ENCODE measurements at regions not wholly inside any gene's neighbourhood (a gene's known extent, or its start where the extent isn't known, plus 50 kb on each side); places are given as distances from the start of the nearest gene placed in this dataset.

DNA sequence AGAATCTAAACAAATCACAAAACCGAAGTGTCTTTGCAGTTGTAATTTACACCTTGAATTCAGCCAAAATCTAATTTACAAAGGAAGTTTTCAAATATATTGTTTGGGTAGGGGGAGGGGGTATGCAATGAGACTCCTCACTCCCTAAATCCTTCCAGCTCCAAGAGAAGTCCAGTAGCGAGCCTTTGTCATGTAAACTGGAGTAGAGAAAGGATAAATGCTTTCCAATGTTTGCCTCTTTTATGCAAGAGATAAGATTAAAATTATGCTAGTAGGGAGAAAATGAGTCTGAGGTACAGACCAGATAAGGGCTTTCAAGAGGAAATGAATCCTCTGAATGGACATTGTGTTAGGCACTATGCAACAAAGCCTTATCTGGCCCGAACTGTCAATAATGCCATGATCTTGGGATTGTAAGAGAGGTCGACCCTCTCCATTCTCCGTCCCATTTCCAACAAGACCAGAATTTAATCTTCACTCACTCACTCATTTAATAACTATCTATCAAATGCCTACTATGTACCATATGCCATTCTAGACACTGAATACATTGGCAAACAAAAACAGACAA, 199.2 kb downstream of the LACC1 start:
- no peaks in the 10 kb centered on the region for H3K36me3 Mint-ChIP-seq (ENCODE audit: insufficient read depth, unreplicated experiment)
- Histone ChIP-seq H3K36me3 (ENCODE audit: control insufficient read depth, insufficient read depth, low read length) (no peaks in the 10 kb centered on the region), H3K9me3 (0 out of 2 replicates have a peak, but pooled peaks cover 3% of the 10 kb centered on the region), H3K4me1 (peaks cover 17% of the 10 kb centered on the region), H3K4me3 (ENCODE audit: low read depth, low read length) (no peak overlapping the region), H3K27me3 (replicated peaks; ENCODE audit: control insufficient read depth, insufficient read depth, low read length) (no peaks in the 10 kb centered on the region)
- H3K9me3 Mint-ChIP-seq (ENCODE audit: unreplicated experiment): peaks cover 2% of the 10 kb centered on the region
- DNase-seq: no peak
- BruUV-seq (replicated peaks): no TSS peak
- ChIA-PET CTCF (no interaction called here), POLR2A (no interaction called here)
- no peak overlapping the region for H3K27ac Mint-ChIP-seq (ENCODE audit: unreplicated experiment)
- peaks cover 23% of the 10 kb centered on the region for H3K4me1 Mint-ChIP-seq (ENCODE audit: low read depth, unreplicated experiment)
- intact Hi-C loops (cut with micrococcal nuclease; ENCODE audit: unreplicated experiment): no loop called here
- TF ChIP-seq, protein P1, sequence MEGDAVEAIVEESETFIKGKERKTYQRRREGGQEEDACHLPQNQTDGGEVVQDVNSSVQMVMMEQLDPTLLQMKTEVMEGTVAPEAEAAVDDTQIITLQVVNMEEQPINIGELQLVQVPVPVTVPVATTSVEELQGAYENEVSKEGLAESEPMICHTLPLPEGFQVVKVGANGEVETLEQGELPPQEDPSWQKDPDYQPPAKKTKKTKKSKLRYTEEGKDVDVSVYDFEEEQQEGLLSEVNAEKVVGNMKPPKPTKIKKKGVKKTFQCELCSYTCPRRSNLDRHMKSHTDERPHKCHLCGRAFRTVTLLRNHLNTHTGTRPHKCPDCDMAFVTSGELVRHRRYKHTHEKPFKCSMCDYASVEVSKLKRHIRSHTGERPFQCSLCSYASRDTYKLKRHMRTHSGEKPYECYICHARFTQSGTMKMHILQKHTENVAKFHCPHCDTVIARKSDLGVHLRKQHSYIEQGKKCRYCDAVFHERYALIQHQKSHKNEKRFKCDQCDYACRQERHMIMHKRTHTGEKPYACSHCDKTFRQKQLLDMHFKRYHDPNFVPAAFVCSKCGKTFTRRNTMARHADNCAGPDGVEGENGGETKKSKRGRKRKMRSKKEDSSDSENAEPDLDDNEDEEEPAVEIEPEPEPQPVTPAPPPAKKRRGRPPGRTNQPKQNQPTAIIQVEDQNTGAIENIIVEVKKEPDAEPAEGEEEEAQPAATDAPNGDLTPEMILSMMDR (IDR thresholded peaks at IDR 0.05; ENCODE audit: insufficient read depth in 1 of 2, low read depth in 1 of 2, low read length in 1 of 2, severe bottlenecking in 1 of 2, unreplicated experiment in 1 of 2): no peak
- H3K27me3 Mint-ChIP-seq (ENCODE audit: insufficient read depth, unreplicated experiment): no peaks in the 10 kb centered on the region
- H3K4me3 Mint-ChIP-seq (ENCODE audit: unreplicated experiment): no peak overlapping the region

DNA sequence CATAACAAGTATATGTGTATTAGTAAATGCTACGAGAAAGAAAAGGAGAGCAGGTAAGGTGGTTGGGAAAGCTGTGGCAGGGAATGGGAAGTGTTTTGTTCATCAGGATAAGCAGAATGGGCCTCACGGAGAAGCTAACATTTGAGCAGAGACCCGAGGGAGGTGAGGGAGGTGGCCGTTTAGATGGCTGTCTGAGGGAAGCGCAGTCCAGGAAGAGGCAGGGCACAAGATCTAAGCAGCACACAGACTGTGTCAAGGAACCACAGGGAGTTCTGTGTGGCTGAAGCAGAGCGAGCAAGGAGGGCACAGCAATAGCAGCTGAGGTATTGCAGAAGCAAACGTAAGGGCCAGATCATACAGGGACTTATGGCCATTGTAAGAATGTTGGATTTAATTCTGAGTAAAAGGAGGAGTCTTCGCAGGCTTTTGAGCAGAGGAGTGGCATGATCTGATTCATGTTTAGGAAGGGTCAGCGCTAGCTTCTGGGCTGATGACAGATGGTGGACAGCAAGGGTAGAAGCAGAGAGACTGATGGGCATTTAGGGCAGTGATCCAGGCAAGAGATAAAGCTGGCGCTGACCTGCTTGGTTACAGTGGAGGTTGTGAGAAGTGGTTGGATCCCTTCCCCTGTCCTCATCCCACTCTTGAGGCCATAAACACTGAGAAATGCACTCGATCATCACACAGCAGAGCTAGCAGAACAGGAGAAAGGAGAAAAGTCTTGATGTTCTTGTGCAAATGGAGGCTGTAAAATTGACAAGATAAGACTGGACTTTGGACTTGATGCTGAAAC, 199.9 kb downstream of the LACC1 start:
- H3K27ac Mint-ChIP-seq (ENCODE audit: unreplicated experiment): no peak overlapping the region
- no peaks in the 10 kb centered on the region for H3K36me3 ChIP-seq (ENCODE audit: control insufficient read depth, insufficient read depth, low read length)
- no peaks in the 10 kb centered on the region for H3K27me3 Mint-ChIP-seq (ENCODE audit: insufficient read depth, unreplicated experiment)
- no peak for DNase-seq
- ChIA-PET CTCF (no interaction called here), POLR2A (no interaction called here)
- H3K9me3 Mint-ChIP-seq (ENCODE audit: unreplicated experiment): no peaks in the 10 kb centered on the region
- no peak overlapping the region for H3K4me3 Mint-ChIP-seq (ENCODE audit: unreplicated experiment)
- no TSS peak for BruUV-seq (replicated peaks)
- TF ChIP-seq, protein P1 (IDR thresholded peaks at IDR 0.05; ENCODE audit: insufficient read depth in 1 of 2, low read depth in 1 of 2, low read length in 1 of 2, severe bottlenecking in 1 of 2, unreplicated experiment in 1 of 2): no peak
- H3K36me3 Mint-ChIP-seq (ENCODE audit: insufficient read depth, unreplicated experiment): no peaks in the 10 kb centered on the region
- peaks cover 13% of the 10 kb centered on the region for H3K4me1 ChIP-seq
- no peaks in the 10 kb centered on the region for H3K27me3 ChIP-seq (replicated peaks; ENCODE audit: control insufficient read depth, insufficient read depth, low read length)
- intact Hi-C loops (cut with micrococcal nuclease; ENCODE audit: unreplicated experiment): no loop called here
- H3K4me3 ChIP-seq (ENCODE audit: low read depth, low read length): no peak overlapping the region
- H3K9me3 ChIP-seq: 0 out of 2 replicates have a peak, but pooled peaks cover 3% of the 10 kb centered on the region
- peaks cover 16% of the 10 kb centered on the region for H3K4me1 Mint-ChIP-seq (ENCODE audit: low read depth, unreplicated experiment)

DNA sequence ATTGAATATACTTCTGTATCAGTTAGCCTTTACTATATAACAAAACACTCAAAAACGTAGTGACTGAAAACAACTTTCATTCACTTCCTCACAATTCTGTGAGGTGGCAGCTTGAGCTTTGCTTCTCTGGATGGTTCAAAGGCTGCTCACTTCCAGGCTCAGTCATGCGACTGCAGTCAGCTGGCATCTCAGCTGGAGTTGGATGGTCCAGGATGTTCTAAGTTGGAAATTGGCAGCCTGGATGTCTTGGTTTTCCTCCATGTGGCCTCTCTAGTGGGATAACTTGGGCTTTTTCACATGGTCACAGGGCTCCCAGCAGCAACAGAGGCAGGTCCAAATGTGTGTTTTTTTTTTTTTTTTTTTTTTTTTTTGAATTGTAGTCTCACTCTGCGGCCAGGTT, 204.4 kb downstream of the LACC1 start:
- ChIA-PET POLR2A (no interaction called here), CTCF (no interaction called here)
- H3K9me3 ChIP-seq: 0 out of 2 replicates have a peak, but pooled peaks cover 3% of the 10 kb centered on the region
- H3K36me3 ChIP-seq (ENCODE audit: control insufficient read depth, insufficient read depth, low read length): no peaks in the 10 kb centered on the region
- TF ChIP-seq, protein P1 (IDR thresholded peaks at IDR 0.05; ENCODE audit: insufficient read depth in 1 of 2, low read depth in 1 of 2, low read length in 1 of 2, severe bottlenecking in 1 of 2, unreplicated experiment in 1 of 2): no peak
- no peak overlapping the region for H3K4me3 ChIP-seq (ENCODE audit: low read depth, low read length)
- intact Hi-C loops (cut with micrococcal nuclease; ENCODE audit: unreplicated experiment): no loop called here
- Mint-ChIP-seq H3K9me3 (ENCODE audit: unreplicated experiment) (no peaks in the 10 kb centered on the region), H3K4me3 (ENCODE audit: unreplicated experiment) (no peak overlapping the region), H3K4me1 (ENCODE audit: low read depth, unreplicated experiment) (peaks cover 8% of the 10 kb centered on the region), H3K27ac (ENCODE audit: unreplicated experiment) (no peak overlapping the region), H3K27me3 (ENCODE audit: insufficient read depth, unreplicated experiment) (no peaks in the 10 kb centered on the region), H3K36me3 (ENCODE audit: insufficient read depth, unreplicated experiment) (no peaks in the 10 kb centered on the region)
- H3K27me3 ChIP-seq (replicated peaks; ENCODE audit: control insufficient read depth, insufficient read depth, low read length): no peaks in the 10 kb centered on the region
- BruUV-seq (replicated peaks): no TSS peak
- H3K4me1 ChIP-seq: peaks cover under 1% of the 10 kb centered on the region
- no peak for DNase-seq

All from Caco-2 (cell line).